ENCODE measurements at regions not wholly inside any gene's neighbourhood (a gene's known extent, or its start where the extent isn't known, plus 50 kb on each side); places are given as distances from the start of the nearest gene placed in this dataset.

- DNase-seq (ENCODE audit: low spot score): no peak
Measured at GRCh38 chr11:13220148-13220547, 57.4 kb upstream of the BMAL1 start.

- DNase-seq (ENCODE audit: low spot score): no peak
Measured at GRCh38 chr11:13221722-13222121, 55.9 kb upstream of the BMAL1 start.

- no peak for DNase-seq (ENCODE audit: low spot score)
Measured at GRCh38 chr11:13222285-13222684, 55.3 kb upstream of the BMAL1 start.

- no peak for DNase-seq (ENCODE audit: low spot score)
Measured at GRCh38 chr11:13223112-13223511, 54.5 kb upstream of the BMAL1 start.

GRCh38 chr11:13224324-13224723 lies 53.3 kb upstream of the BMAL1 start:
- DNase-seq (ENCODE audit: low spot score): no peak

- no peak for DNase-seq (ENCODE audit: low spot score)
Measured at GRCh38 chr11:13225038-13226001, 52.3 kb upstream of the BMAL1 start.

GRCh38 chr11:13227676-13228255 lies 49.8 kb upstream of the BMAL1 start:
- no peak for DNase-seq (ENCODE audit: low spot score)
